ENCODE measurements at regions not wholly inside any gene's neighbourhood (a gene's known extent, or its start where the extent isn't known, plus 50 kb on each side); places are given as distances from the start of the nearest gene placed in this dataset.

- no peak for TF ChIP-seq POLR2A (IDR thresholded peaks at IDR 0.05)
- TF ChIP-seq CTCF (IDR thresholded peaks at IDR 0.05): no peak
- no peak for TF ChIP-seq EP300 (IDR thresholded peaks at IDR 0.05)
Observed at GRCh38 chr12:5195691-5196090, 152.0 kb downstream of the KCNA5 start.

Measured in ovary (tissue), 3 donors.